Neuronal stem cell (in vitro differentiated cells): ENCODE measurements at regions not wholly inside any gene's neighbourhood (a gene's known extent, or its start where the extent isn't known, plus 50 kb on each side); places are given as distances from the start of the nearest gene placed in this dataset.

Source experiments
- DNase-seq: peaks from one replicate; pipeline ENCODE4 v3.0.0-alpha.2; 2013; ENCODE audit warnings: low spot score
- H2AFZ ChIP-seq: one replicate; pipeline ENCODE4 v1.6.1; 2013; ENCODE audit warnings: mild to moderate bottlenecking, low read length, inconsistent platforms
- H2AK5ac ChIP-seq: 2 replicates; pipeline ENCODE4 v1.6.1; 2013; ENCODE audit warnings: low read depth, mild to moderate bottlenecking, inconsistent platforms, low read length, moderate library complexity, mixed read lengths
- H2BK120ac ChIP-seq: 2 replicates; pipeline ENCODE4 v1.6.1; 2013; ENCODE audit warnings: low read depth, mild to moderate bottlenecking, inconsistent platforms, low read length, moderate library complexity, mixed read lengths
- H2BK12ac ChIP-seq: one replicate; pipeline ENCODE4 v1.6.1; 2013; ENCODE audit warnings: low read length, inconsistent platforms
- H2BK15ac ChIP-seq: 2 replicates; pipeline ENCODE4 v1.6.1; 2013; ENCODE audit warnings: mild to moderate bottlenecking, low read length, inconsistent platforms, mixed read lengths
- H2BK5ac ChIP-seq: one replicate; pipeline ENCODE4 v1.6.1; 2013; ENCODE audit warnings: inconsistent platforms, mild to moderate bottlenecking, low read length, moderate library complexity
- H3K14ac ChIP-seq: one replicate; pipeline ENCODE4 v1.6.1; 2013; ENCODE audit warnings: low read length, inconsistent platforms
- H3K18ac ChIP-seq: 2 replicates; pipeline ENCODE4 v1.6.1; 2013; ENCODE audit warnings: low read length, inconsistent platforms
- H3K23ac ChIP-seq: 2 replicates; pipeline ENCODE4 v1.6.1; 2013; ENCODE audit warnings: low read depth, mild to moderate bottlenecking, mixed read lengths, low read length, inconsistent platforms; ENCODE audit not compliant: poor library complexity
- H3K27ac ChIP-seq: replicated peaks from 3 replicates; pipeline ENCODE4 v1.5.1; 2013; ENCODE audit warnings: low read length, inconsistent platforms
- H3K27me3 ChIP-seq, 3 experiments: 2 replicates each; pipeline ENCODE4 v1.6.1; 2013; ENCODE audit warnings: low read length in 3 of 3, mild to moderate bottlenecking in 2 of 3, inconsistent platforms in 1 of 3, low read depth in 1 of 3, mixed read lengths in 1 of 3, moderate library complexity in 1 of 3; ENCODE audit not compliant: control insufficient read depth in 3 of 3, insufficient read depth in 3 of 3
- H3K36me3 ChIP-seq, 2 donors: replicated peaks in 1 of 2; 2 replicates each; pipeline ENCODE4 v1.6.1; 2013; ENCODE audit warnings: low read length in 2 of 2; ENCODE audit not compliant: control insufficient read depth in 2 of 2, insufficient read depth in 2 of 2
- H3K4ac ChIP-seq: 2 replicates; pipeline ENCODE4 v1.6.1; 2013; ENCODE audit warnings: inconsistent platforms, mild to moderate bottlenecking, low read length, moderate library complexity
- H3K4me1 ChIP-seq, 2 donors: 1 replicate in 1 of 2; 2 replicates in 1 of 2; pipeline ENCODE4 v1.6.1; 2013; ENCODE audit warnings: low read length in 2 of 2, low read depth in 1 of 2; ENCODE audit not compliant: control insufficient read depth in 2 of 2, insufficient read depth in 1 of 2
- H3K4me2 ChIP-seq: one replicate; pipeline ENCODE4 v1.6.1; 2013; ENCODE audit warnings: mild to moderate bottlenecking, low read length, inconsistent platforms; ENCODE audit not compliant: insufficient read depth, poor library complexity, severe bottlenecking
- H3K4me3 ChIP-seq, 2 donors: 2 replicates each; pipeline ENCODE4 v1.5.1; 2013; ENCODE audit warnings: low read length in 2 of 2, mild to moderate bottlenecking in 2 of 2, inconsistent platforms in 1 of 2, moderate library complexity in 1 of 2
- H3K79me1 ChIP-seq: one replicate; pipeline ENCODE4 v1.6.1; 2013; ENCODE audit warnings: low read depth, mild to moderate bottlenecking, inconsistent platforms, low read length, moderate library complexity
- H3K9ac ChIP-seq: one replicate; pipeline ENCODE4 v1.6.1; 2013; ENCODE audit warnings: mild to moderate bottlenecking, low read depth, low read length, inconsistent platforms; ENCODE audit not compliant: poor library complexity
- H3K9me3 ChIP-seq, 2 donors: replicated peaks in 1 of 2; 2 replicates each; pipeline versions ENCODE3 to v1.6.1; 2013; ENCODE audit warnings: low read length in 2 of 2, mild to moderate bottlenecking in 2 of 2, inconsistent platforms in 1 of 2, low read depth in 1 of 2, mixed read lengths in 1 of 2, moderate library complexity in 1 of 2; ENCODE audit not compliant: control insufficient read depth in 2 of 2, insufficient read depth in 1 of 2
- H4K8ac ChIP-seq: one replicate; pipeline ENCODE4 v1.6.1; 2013; ENCODE audit warnings: low read depth, mild to moderate bottlenecking, inconsistent platforms, low read length, moderate library complexity
- H4K91ac ChIP-seq: one replicate; pipeline ENCODE4 v1.6.1; 2013; ENCODE audit warnings: low read length, low read depth, mild to moderate bottlenecking, inconsistent platforms; ENCODE audit not compliant: poor library complexity
- WGBS, 2 donors: extraction: QIAGEN DNeasy Blood & Tissue Kit; methylation state at CpG; one replicate each; pipeline ENCODE4 v1.1.7; 2013; ENCODE audit warnings: missing lambda C conversion rate in 2 of 2, mixed read lengths in 1 of 2; ENCODE audit not compliant: insufficient read length in 2 of 2, insufficient replicate concordance in 1 of 2; ENCODE audit errors: extremely low coverage in 2 of 2; 5-methylcytosine and 5-hydroxymethylcytosine counted together

- Histone ChIP-seq H2AK5ac (no peak overlapping the region), H2BK120ac (no peak overlapping the region), H3K36me3 (no peaks in the 10 kb centered on the region), H2BK15ac (no peak overlapping the region), H4K91ac (no peak overlapping the region), H3K4ac (no peak overlapping the region), H3K4me1 (no peaks in the 10 kb centered on the region), H2BK5ac (no peak overlapping the region), H2AFZ (no peak overlapping the region), H3K9ac (no peak overlapping the region), H2BK12ac (no peak overlapping the region), H3K18ac (no peak overlapping the region), H3K27ac (no peak overlapping the region), H4K8ac (no peak overlapping the region), H3K79me1 (no peaks in the 10 kb centered on the region), H3K27me3 (no peaks in the 10 kb centered on the region), H3K23ac (no peak overlapping the region), H3K14ac (no peak overlapping the region), H3K9me3 (no peaks in the 10 kb centered on the region), H3K4me3 (no peak overlapping the region), H3K4me2 (no peak overlapping the region)
- DNase-seq, result no peak
- WGBS, 2 donors, result no CpG with 5 or more reads among the region's 2 CpGs
Observed at GRCh38 chr4:34200535-34200934, 2043.8 kb downstream of the ARAP2 start.

DNA sequence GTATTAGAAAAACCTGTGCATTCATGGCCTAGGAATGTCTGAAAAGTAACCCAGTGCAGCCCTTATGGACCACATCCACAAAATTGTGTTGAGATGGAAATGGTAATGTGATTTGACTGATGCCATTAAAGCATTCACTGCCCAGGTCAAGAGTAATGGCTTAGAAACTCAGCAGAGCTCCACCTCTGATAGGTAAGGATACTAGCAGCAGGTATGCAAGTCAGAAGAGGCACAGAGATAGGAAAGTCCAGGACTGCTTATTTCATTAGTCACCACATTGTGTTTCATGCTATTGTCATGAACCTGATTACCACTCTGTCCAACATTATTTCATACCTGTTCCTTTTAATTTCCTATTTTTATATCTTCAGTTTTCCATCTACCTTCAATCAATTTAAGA, 2042.2 kb downstream of the ARAP2 start:
- Histone ChIP-seq H3K18ac (no peak overlapping the region), H4K91ac (no peak overlapping the region)
- DNase-seq, result no peak

DNA sequence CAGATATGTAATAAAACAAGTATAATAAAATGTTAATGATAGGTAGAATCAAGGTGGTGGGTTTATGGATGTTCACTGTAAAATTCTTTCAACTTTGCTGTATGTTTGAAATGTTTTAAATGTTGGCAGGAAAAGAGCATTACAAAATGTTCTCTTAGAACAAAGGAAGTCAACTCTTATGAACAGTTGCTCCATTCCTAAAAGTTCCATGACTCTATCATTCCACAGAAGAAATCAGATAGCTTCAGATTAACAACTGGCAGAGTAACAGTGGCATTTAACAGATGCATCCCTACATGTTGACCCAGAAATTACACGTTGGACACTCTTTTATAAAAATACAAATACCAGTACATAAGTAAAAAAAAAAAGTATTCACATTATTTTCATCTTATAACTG, 2023.7 kb downstream of the ARAP2 start:
- Histone ChIP-seq H3K14ac (no peak overlapping the region), H3K23ac (no peak overlapping the region), H2BK120ac (no peak overlapping the region), H3K27me3 (no peaks in the 10 kb centered on the region), H3K36me3 (no peaks in the 10 kb centered on the region), H2BK12ac (no peak overlapping the region), H3K18ac (no peak overlapping the region), H4K91ac (no peak overlapping the region), H3K4me3 (no peak overlapping the region), H3K27ac (no peak overlapping the region), H3K9me3 (no peaks in the 10 kb centered on the region), H3K4me2 (no peak overlapping the region), H2AFZ (no peak overlapping the region), H2AK5ac (no peak overlapping the region), H3K4me1 (no peaks in the 10 kb centered on the region), H3K9ac (no peak overlapping the region), H4K8ac (no peak overlapping the region), H3K79me1 (no peaks in the 10 kb centered on the region), H3K4ac (no peak overlapping the region), H2BK15ac (no peak overlapping the region), H2BK5ac (no peak overlapping the region)
- DNase-seq, result no peak
- WGBS, 2 donors, result no CpG with 5 or more reads among the region's 1 CpG

More for the DNA sequence above, 2042.2 kb downstream of the ARAP2 start:
- H2AFZ ChIP-seq, result no peak overlapping the region
- H3K27me3 ChIP-seq, result no peaks in the 10 kb centered on the region
- no peak overlapping the region for H3K9ac ChIP-seq
- no peaks in the 10 kb centered on the region for H3K4me1 ChIP-seq
- no peak overlapping the region for H2BK12ac ChIP-seq
- H3K36me3 ChIP-seq, result no peaks in the 10 kb centered on the region
- no peak overlapping the region for H3K4me2 ChIP-seq
- no peak overlapping the region for H3K14ac ChIP-seq
- H3K4ac ChIP-seq, result no peak overlapping the region
- H2BK120ac ChIP-seq, result no peak overlapping the region
- no peaks in the 10 kb centered on the region for H3K79me1 ChIP-seq
- no peak overlapping the region for H2BK5ac ChIP-seq
- H2BK15ac ChIP-seq, result no peak overlapping the region
- peaks cover 0 to 3% of the 10 kb centered on the region in 2 donors for H3K9me3 ChIP-seq
- H4K8ac ChIP-seq, result no peak overlapping the region
- H2AK5ac ChIP-seq, result no peak overlapping the region
- no peak overlapping the region for H3K4me3 ChIP-seq
- no peak overlapping the region for H3K27ac ChIP-seq
- H3K23ac ChIP-seq, result no peak overlapping the region

DNA sequence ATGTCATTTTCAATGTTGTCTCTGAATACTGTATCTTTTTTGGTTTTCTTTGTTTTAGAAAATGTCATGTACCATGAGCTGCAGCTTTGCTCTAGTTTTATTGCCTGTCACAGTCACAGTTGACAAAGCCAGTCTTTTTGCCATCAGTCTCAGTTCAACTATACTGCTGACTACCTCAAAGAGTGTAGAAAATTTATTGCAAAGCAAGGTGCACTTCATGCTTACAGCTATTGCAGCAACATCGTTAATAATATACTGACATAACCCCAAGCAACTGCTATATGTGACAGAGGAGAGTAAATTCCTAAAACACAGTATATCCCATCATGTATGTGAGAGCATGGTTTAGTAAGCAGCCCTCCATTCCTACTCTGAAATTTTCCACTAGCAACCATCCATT, 2022.3 kb downstream of the ARAP2 start:
- Histone ChIP-seq H4K91ac (no peak overlapping the region), H2BK15ac (no peak overlapping the region), H3K4me1 (no peaks in the 10 kb centered on the region), H3K79me1 (no peaks in the 10 kb centered on the region), H3K27ac (no peak overlapping the region), H3K23ac (no peak overlapping the region), H3K4me2 (no peak overlapping the region), H3K18ac (no peak overlapping the region), H3K9me3 (no peaks in the 10 kb centered on the region), H3K4ac (no peak overlapping the region), H2AFZ (no peak overlapping the region), H3K27me3 (no peaks in the 10 kb centered on the region), H2BK5ac (no peak overlapping the region), H3K9ac (no peak overlapping the region), H4K8ac (no peak overlapping the region), H2BK120ac (no peak overlapping the region), H2BK12ac (no peak overlapping the region), H3K36me3 (no peaks in the 10 kb centered on the region), H3K14ac (no peak overlapping the region), H2AK5ac (no peak overlapping the region), H3K4me3 (no peak overlapping the region)
- WGBS, 2 donors, result no CpG with 5 or more reads among the region's 1 CpG
- no peak for DNase-seq
